ENCODE measurements at regions not wholly inside any gene's neighbourhood (a gene's known extent, or its start where the extent isn't known, plus 50 kb on each side); places are given as distances from the start of the nearest gene placed in this dataset.

DNA sequence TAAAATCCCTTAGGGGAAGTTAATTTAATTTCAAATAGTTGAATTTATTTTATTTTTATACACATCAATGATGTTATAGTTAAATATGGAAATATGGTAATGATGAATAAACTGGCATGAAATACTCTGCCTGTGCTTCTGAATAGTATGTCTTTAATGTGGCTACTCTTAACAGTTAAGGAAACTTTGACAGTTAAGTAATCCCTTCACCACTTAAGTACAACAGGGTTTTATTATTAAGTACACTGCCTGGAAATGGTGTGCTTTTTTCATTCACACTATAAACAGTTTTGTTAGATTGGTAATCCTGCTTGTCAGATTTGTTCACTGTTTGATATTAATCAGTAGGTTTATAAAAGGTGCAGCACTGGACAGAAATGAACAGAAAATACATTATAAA lies 412.0 kb upstream of the ZEB2 start:
- H3K27me3 ChIP-seq (ENCODE audit: control insufficient read depth, insufficient read depth, low read length) = no peaks in the 10 kb centered on the region
- no peak overlapping the region for H3K4me3 ChIP-seq (ENCODE audit: low read depth, low read length)
- no peaks in the 10 kb centered on the region for H3K79me2 ChIP-seq
- no peak overlapping the region for H3K27ac ChIP-seq
- H3K4me2 ChIP-seq (ENCODE audit: low read length) = no peak overlapping the region
- TF ChIP-seq, protein P1, sequence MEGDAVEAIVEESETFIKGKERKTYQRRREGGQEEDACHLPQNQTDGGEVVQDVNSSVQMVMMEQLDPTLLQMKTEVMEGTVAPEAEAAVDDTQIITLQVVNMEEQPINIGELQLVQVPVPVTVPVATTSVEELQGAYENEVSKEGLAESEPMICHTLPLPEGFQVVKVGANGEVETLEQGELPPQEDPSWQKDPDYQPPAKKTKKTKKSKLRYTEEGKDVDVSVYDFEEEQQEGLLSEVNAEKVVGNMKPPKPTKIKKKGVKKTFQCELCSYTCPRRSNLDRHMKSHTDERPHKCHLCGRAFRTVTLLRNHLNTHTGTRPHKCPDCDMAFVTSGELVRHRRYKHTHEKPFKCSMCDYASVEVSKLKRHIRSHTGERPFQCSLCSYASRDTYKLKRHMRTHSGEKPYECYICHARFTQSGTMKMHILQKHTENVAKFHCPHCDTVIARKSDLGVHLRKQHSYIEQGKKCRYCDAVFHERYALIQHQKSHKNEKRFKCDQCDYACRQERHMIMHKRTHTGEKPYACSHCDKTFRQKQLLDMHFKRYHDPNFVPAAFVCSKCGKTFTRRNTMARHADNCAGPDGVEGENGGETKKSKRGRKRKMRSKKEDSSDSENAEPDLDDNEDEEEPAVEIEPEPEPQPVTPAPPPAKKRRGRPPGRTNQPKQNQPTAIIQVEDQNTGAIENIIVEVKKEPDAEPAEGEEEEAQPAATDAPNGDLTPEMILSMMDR (IDR thresholded peaks at IDR 0.05) = no peak
- no peak overlapping the region for H2AFZ ChIP-seq
- H3K9ac ChIP-seq = no peak overlapping the region
- no peaks in the 10 kb centered on the region for H3K36me3 ChIP-seq (ENCODE audit: control insufficient read depth, insufficient read depth, low read length)
- H3K9me3 ChIP-seq (ENCODE audit: control insufficient read depth, low read length) = no peaks in the 10 kb centered on the region
- no peaks in the 10 kb centered on the region for H3K4me1 ChIP-seq

DNA sequence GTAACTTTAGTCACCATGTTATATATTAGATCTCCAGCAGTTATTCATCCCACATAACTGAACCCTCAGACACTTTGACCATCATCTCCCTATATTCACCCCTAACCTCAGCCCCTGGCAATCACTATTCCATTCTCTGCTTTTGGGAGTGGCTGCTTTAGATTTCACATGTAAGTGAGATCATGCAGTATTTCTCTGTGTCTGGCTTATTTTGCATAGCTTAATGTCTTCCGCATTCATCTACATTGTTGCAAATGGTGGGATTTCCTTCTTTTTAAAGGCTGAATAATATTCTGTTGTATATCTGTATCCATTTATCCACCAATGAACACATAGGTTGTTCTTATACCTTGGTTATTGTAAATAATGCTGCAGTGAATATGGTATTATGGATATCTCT lies 411.6 kb upstream of the ZEB2 start:
- no peaks in the 10 kb centered on the region for H3K27me3 ChIP-seq (ENCODE audit: control insufficient read depth, insufficient read depth, low read length)
- TF ChIP-seq, protein P1 (IDR thresholded peaks at IDR 0.05) = no peak
- H3K9ac ChIP-seq = no peak overlapping the region
- no peak overlapping the region for H3K4me2 ChIP-seq (ENCODE audit: low read length)
- H3K36me3 ChIP-seq (ENCODE audit: control insufficient read depth, insufficient read depth, low read length) = no peaks in the 10 kb centered on the region
- H2AFZ ChIP-seq = no peak overlapping the region
- H3K9me3 ChIP-seq (ENCODE audit: control insufficient read depth, low read length) = no peaks in the 10 kb centered on the region
- no peak overlapping the region for H3K27ac ChIP-seq
- no peaks in the 10 kb centered on the region for H3K79me2 ChIP-seq
- H3K4me1 ChIP-seq = no peaks in the 10 kb centered on the region
- no peak overlapping the region for H3K4me3 ChIP-seq (ENCODE audit: low read depth, low read length)

DNA sequence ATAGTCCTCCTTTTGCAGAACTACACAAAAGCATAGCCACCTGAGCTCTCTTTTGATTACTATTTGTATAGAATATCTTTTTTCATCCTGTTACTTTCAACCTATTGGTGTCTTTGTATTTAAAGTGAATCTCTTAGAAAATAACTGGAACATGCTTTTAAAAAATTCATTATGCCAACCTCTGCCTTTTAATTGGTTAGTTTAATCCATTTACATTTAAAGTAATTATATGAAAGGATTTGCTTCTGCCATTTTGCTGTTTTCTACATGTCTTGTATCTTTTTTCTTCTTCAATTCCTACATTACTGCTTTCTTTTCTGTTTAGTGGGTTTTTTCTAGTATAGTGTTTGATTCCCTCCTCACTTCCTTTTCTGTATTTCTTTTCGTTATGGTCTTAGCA lies 407.5 kb upstream of the ZEB2 start:
- Histone ChIP-seq H3K27me3 (ENCODE audit: control insufficient read depth, insufficient read depth, low read length) (no peaks in the 10 kb centered on the region), H3K4me1 (no peaks in the 10 kb centered on the region), H2AFZ (no peak overlapping the region), H3K9me3 (ENCODE audit: control insufficient read depth, low read length) (no peaks in the 10 kb centered on the region), H3K4me3 (ENCODE audit: low read depth, low read length) (no peak overlapping the region), H3K36me3 (ENCODE audit: control insufficient read depth, insufficient read depth, low read length) (no peaks in the 10 kb centered on the region), H3K79me2 (no peaks in the 10 kb centered on the region), H3K4me2 (ENCODE audit: low read length) (no peak overlapping the region), H3K9ac (no peak overlapping the region), H3K27ac (no peak overlapping the region)
- TF ChIP-seq, protein P1 (IDR thresholded peaks at IDR 0.05) = no peak

DNA sequence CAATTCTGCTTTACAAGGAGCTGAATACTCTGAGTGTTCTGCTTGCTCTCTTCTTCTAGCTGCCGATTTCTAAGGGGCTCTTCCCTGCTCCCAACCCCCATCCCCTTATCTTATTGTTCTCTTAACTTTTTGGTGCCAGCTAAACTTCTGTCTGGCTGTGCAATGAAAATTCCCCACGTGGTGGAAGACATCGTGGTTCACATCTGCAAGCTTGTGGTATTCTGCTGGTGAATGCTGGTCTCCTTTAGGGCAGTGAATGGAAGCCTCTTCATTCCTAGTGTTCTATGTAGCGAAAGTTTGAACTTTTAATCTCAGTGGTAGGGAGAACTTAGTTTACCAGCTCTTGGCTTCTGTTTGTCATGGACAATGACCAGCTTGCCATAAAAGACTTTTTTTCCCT lies 406.0 kb upstream of the ZEB2 start:
- Histone ChIP-seq H3K9me3 (ENCODE audit: control insufficient read depth, low read length) (no peaks in the 10 kb centered on the region), H3K9ac (no peak overlapping the region), H2AFZ (no peak overlapping the region), H3K27ac (no peak overlapping the region), H3K36me3 (ENCODE audit: control insufficient read depth, insufficient read depth, low read length) (no peaks in the 10 kb centered on the region), H3K4me2 (ENCODE audit: low read length) (no peak overlapping the region), H3K27me3 (ENCODE audit: control insufficient read depth, insufficient read depth, low read length) (no peaks in the 10 kb centered on the region), H3K4me1 (no peaks in the 10 kb centered on the region), H3K79me2 (no peaks in the 10 kb centered on the region), H3K4me3 (ENCODE audit: low read depth, low read length) (no peak overlapping the region)
- TF ChIP-seq, protein P1 (IDR thresholded peaks at IDR 0.05) = no peak

DNA sequence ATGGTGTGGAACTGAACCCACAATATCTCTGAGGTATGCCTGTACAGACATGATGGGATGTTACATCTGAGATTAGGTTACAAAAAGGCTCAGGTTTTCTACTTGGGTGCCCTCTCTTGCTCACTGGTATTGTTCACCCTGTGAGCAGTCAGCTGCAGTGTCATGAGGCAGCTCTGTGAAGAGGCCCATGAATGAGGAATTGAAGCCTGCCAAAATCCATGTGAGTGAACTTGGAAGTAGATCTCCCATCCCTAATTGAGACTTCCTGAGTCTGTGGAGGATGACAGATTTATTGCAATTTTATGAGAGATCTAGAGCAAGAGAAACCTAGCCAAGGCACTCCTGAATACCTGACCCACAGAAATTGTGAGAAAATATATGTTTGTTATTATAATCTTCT lies 404.9 kb upstream of the ZEB2 start:
- Histone ChIP-seq H3K4me2 (ENCODE audit: low read length) (no peak overlapping the region), H3K9me3 (ENCODE audit: control insufficient read depth, low read length) (no peaks in the 10 kb centered on the region), H3K4me1 (no peaks in the 10 kb centered on the region), H3K27ac (no peak overlapping the region), H3K79me2 (no peaks in the 10 kb centered on the region), H2AFZ (no peak overlapping the region), H3K4me3 (ENCODE audit: low read depth, low read length) (no peak overlapping the region), H3K27me3 (ENCODE audit: control insufficient read depth, insufficient read depth, low read length) (no peaks in the 10 kb centered on the region), H3K36me3 (ENCODE audit: control insufficient read depth, insufficient read depth, low read length) (no peaks in the 10 kb centered on the region), H3K9ac (no peak overlapping the region)
- TF ChIP-seq, protein P1 (IDR thresholded peaks at IDR 0.05) = no peak

Data from parathyroid adenoma (tissue), 2 donors.